HG03469 (cell line): ENCODE measurements at regions not wholly inside any gene's neighbourhood (a gene's known extent, or its start where the extent isn't known, plus 50 kb on each side); places are given as distances from the start of the nearest gene placed in this dataset.
"Not testable (repeated sequence)": the region's sequence is repeated elsewhere in the genome, so short reads cannot be mapped to it uniquely, and the experiment has no call there.

Source experiments
- ATAC-seq: cut with Tn5 transposase; IDR thresholded peaks from one replicate; pipeline ENCODE4 v1.9.1; 2021; ENCODE audit warnings: mild to moderate bottlenecking, moderate library complexity, moderate number of reproducible peaks; ENCODE audit not compliant: unreplicated experiment

- ATAC-seq: no peak
Observed at GRCh38 chr12:33817713-33818112, 204.6 kb upstream of the ALG10 start.

GRCh38 chr12:33818313-33818712 lies 204.0 kb upstream of the ALG10 start:
- no peak for ATAC-seq

GRCh38 chr12:33825442-33825841 lies 196.9 kb upstream of the ALG10 start:
- ATAC-seq: no peak

GRCh38 chr12:33825986-33826602 lies 196.2 kb upstream of the ALG10 start:
- ATAC-seq: no peak

GRCh38 chr12:33828326-33828725 lies 194.0 kb upstream of the ALG10 start:
- ATAC-seq: no peak

- no peak for ATAC-seq
Observed at GRCh38 chr12:33830070-33830469, 192.2 kb upstream of the ALG10 start.

GRCh38 chr12:33832900-33833299 lies 189.4 kb upstream of the ALG10 start:
- ATAC-seq: no peak

- no peak for ATAC-seq
Observed at GRCh38 chr12:33834672-33835071, 187.6 kb upstream of the ALG10 start.

- ATAC-seq: no peak
Observed at GRCh38 chr12:33876618-33877017, 145.7 kb upstream of the ALG10 start.

- ATAC-seq: no peak
Observed at GRCh38 chr12:33892425-33892824, 129.9 kb upstream of the ALG10 start.

GRCh38 chr12:33920460-33920859 lies 101.8 kb upstream of the ALG10 start:
- ATAC-seq: not testable (repeated sequence)

GRCh38 chr12:33926095-33926494 lies 96.2 kb upstream of the ALG10 start:
- ATAC-seq: no peak

GRCh38 chr12:33937669-33938068 lies 84.6 kb upstream of the ALG10 start:
- ATAC-seq: not testable (repeated sequence)

GRCh38 chr12:33942172-33942571 lies 80.1 kb upstream of the ALG10 start:
- no peak for ATAC-seq

GRCh38 chr12:33944703-33945437 lies 77.4 kb upstream of the ALG10 start:
- no peak for ATAC-seq

- no peak for ATAC-seq
Observed at GRCh38 chr12:33945438-33945784, 76.9 kb upstream of the ALG10 start.

- not testable (repeated sequence) for ATAC-seq
Observed at GRCh38 chr12:33966219-33966618, 56.1 kb upstream of the ALG10 start.

GRCh38 chr12:33967760-33968159 lies 54.5 kb upstream of the ALG10 start:
- no peak for ATAC-seq
